SK-N-SH (cell line): ENCODE measurements at regions not wholly inside any gene's neighbourhood (a gene's known extent, or its start where the extent isn't known, plus 50 kb on each side); places are given as distances from the start of the nearest gene placed in this dataset.

Experiments used
- CTCF ChIP-seq: fragments of 200-600 bp; sonication (generic); IDR thresholded peaks from 2 replicates; pipeline ENCODE4 v1.6.1; 2017; ENCODE audit warnings: antibody characterized with exemption, mild to moderate bottlenecking, moderate library complexity
- EP300 ChIP-seq, 2 experiments: IDR thresholded peaks; 2 replicates each; pipeline versions ENCODE4 v1.4.0 to v1.6.1; 2012; ENCODE audit warnings: borderline replicate concordance in 1 of 2, low read depth in 1 of 2, low read length in 1 of 2
- FOXM1 ChIP-seq: IDR thresholded peaks from 2 replicates; pipeline ENCODE4 v1.4.0; 2012; ENCODE audit warnings: low read depth, mild to moderate bottlenecking
- GABPA ChIP-seq: IDR thresholded peaks from 2 replicates; pipeline ENCODE4 v1.4.0; 2012; ENCODE audit warnings: low read depth, mild to moderate bottlenecking
- GATA2 ChIP-seq: sonication (generic); formaldehyde crosslinking; IDR thresholded peaks from 2 replicates; pipeline ENCODE4 v1.5.0; 2020; ENCODE audit warnings: mild to moderate bottlenecking, missing genetic modification reagents
- REST ChIP-seq: IDR thresholded peaks from 2 replicates; pipeline ENCODE4 v1.6.1; 2012; ENCODE audit warnings: mild to moderate bottlenecking, low read depth, low read length, moderate library complexity
- RFX5 ChIP-seq: IDR thresholded peaks from 2 replicates; pipeline ENCODE4 v1.6.1; 2012; ENCODE audit warnings: mild to moderate bottlenecking, improper control_type of control experiment, low read length
- RXRA ChIP-seq: IDR thresholded peaks from 2 replicates; pipeline ENCODE4 v1.4.0; 2012; ENCODE audit warnings: low read depth, mild to moderate bottlenecking, borderline replicate concordance
- SMC3 ChIP-seq: IDR thresholded peaks from 2 replicates; pipeline ENCODE4 v1.6.1; 2012; ENCODE audit warnings: low read depth, low read length, improper control_type of control experiment
- TEAD4 ChIP-seq: IDR thresholded peaks from 2 replicates; pipeline ENCODE4 v1.4.0; 2012; ENCODE audit warnings: mild to moderate bottlenecking, borderline replicate concordance; ENCODE audit not compliant: insufficient read depth

- TF ChIP-seq GABPA (no peak), CTCF (no peak), TEAD4 (no peak), RXRA (no peak), EP300 (IDR thresholded peaks at IDR 0.05; ENCODE audit: borderline replicate concordance in 1 of 2, low read depth in 1 of 2, low read length in 1 of 2) (no peak), RFX5 (no peak), GATA2 (CRISPR knock-in tag) (no peak), REST (no peak), SMC3 (no peak), FOXM1 (no peak)
These were observed 87.5 kb upstream of the INTU start for GRCh38 chr4:127545271-127545670.
